ENCODE measurements at regions not wholly inside any gene's neighbourhood (a gene's known extent, or its start where the extent isn't known, plus 50 kb on each side); places are given as distances from the start of the nearest gene placed in this dataset.

DNA sequence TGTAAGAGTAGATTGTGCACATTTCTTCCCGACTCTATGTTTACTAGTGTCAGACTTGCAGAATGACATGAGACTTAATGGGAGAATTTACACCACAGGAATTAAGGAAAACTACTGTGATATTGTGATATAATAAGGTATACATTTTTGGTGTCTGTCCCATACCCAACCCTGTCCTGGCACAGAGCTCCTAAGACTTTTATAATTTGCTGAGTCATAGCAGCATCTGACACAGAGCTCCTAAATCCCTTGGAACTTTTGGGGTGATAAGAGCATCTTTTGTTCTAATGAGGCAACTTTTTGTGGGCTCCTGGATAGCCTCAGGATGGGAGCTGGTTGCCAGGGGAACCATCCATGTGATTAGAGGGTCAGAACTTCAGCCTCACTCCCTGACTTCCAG, 1607.0 kb downstream of the RPA4 start:
- TF ChIP-seq, protein P1, sequence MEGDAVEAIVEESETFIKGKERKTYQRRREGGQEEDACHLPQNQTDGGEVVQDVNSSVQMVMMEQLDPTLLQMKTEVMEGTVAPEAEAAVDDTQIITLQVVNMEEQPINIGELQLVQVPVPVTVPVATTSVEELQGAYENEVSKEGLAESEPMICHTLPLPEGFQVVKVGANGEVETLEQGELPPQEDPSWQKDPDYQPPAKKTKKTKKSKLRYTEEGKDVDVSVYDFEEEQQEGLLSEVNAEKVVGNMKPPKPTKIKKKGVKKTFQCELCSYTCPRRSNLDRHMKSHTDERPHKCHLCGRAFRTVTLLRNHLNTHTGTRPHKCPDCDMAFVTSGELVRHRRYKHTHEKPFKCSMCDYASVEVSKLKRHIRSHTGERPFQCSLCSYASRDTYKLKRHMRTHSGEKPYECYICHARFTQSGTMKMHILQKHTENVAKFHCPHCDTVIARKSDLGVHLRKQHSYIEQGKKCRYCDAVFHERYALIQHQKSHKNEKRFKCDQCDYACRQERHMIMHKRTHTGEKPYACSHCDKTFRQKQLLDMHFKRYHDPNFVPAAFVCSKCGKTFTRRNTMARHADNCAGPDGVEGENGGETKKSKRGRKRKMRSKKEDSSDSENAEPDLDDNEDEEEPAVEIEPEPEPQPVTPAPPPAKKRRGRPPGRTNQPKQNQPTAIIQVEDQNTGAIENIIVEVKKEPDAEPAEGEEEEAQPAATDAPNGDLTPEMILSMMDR (IDR thresholded peaks at IDR 0.05), result no peak
- no peak for TF ChIP-seq POLR2A (IDR thresholded peaks at IDR 0.05)
- TF ChIP-seq POLR2AphosphoS5 (IDR thresholded peaks at IDR 0.05), result no peak
- TF ChIP-seq EP300 (IDR thresholded peaks at IDR 0.05), result no peak

Measured in suprapubic skin (tissue), 4 donors.